ENCODE measurements at regions not wholly inside any gene's neighbourhood (a gene's known extent, or its start where the extent isn't known, plus 50 kb on each side); places are given as distances from the start of the nearest gene placed in this dataset.

DNA sequence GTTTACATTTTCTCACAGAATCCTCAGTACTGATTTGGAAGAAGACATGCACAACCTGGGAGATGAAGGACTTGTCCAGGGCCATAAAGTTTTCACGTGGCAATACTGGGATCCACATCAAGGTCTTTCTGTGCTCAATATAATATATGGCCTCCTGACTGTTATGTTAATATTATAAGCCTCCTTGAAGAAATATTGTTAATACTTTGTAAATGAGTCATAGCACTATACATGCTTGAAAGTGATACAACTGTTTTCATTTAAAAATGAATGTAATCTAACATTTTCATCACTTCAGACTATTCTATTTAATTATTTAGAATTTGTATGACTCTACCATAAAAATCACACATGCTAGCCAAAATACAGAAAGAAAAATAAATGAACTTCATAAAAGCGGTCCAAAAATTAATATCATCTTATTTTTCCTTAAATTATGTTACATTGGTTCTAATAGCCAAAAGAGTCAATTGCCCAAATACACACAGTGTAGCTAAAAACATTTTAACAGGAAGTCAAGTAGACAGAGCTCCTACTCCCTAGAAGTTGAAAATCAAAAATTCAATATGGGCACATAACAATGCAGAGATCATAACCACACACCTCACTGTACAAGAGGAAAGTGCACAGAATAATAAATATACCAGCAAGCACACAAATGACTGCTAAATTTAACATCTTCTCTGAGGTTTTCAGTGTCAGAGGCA, 188.0 kb upstream of the HDDC2 start:
- DNase-seq (ENCODE audit: low read depth, low spot score) = no peak

DNA sequence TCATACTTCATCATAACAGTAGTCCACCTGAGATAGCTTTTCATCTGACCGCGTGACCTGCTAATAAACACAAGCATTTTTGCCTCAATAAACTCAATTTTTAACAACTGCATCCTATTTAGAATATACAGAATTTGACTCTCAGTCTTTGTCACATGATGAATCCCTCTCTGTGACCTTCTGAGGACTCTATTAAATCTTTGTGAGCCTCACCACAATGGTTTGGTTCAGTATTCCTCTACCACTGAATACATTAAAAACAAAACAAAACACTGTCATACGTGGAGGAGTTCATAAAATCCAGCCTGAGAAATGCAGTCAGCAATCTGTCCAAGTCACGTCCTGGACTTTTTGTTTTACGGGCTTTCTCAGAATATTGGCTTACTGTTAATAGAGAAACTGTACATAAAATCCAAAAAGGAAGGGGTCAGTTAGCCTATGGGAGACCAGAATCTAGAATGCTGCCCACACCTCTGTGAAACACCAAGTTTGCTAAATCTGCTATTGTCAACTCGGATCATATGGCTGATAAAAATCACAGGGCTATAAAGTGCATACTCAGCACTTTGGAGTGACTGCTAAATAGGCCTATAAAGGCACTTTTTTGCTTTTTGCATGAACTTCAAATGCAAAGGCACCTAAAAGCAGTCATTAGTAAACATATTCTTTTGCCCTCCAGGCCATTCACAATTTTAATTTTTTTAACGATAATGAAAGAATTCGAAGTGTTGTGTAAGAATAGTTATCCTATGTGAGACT, 190.3 kb upstream of the HDDC2 start:
- no peak for DNase-seq (ENCODE audit: low read depth, low spot score)

GRCh38 chr6:125498606-125499005, 196.8 kb upstream of the HDDC2 start:
- no peak for DNase-seq (ENCODE audit: low read depth, low spot score)

DNA sequence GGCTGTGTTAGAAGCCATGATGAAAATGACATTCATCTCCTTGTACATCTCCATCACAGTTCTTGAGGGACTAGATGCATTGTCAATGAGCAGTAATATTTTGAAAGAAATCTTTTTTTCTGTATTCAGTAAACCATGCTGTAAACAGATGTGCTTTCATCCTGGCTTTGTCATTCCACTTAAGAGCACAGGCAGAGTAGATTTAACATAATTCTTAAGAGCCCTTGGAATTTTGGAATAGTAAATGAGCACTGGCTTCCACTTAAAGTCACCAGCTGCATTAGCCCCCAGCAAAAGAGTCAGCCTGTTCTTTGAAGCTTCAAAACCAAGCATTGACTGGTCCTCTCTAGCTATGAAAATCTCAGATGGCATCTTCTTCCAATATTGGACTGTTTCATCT, 197.8 kb upstream of the HDDC2 start:
- no peak for DNase-seq (ENCODE audit: low read depth, low spot score)

- no peak for DNase-seq (ENCODE audit: low read depth, low spot score)
Observed at GRCh38 chr6:125503181-125503580, 201.4 kb upstream of the HDDC2 start.

GRCh38 chr6:125507987-125508655, 206.4 kb upstream of the HDDC2 start:
- DNase-seq (ENCODE audit: low read depth, low spot score) = peak; percentile 77

GRCh38 chr6:125508793-125509192, 207.0 kb upstream of the HDDC2 start:
- no peak for DNase-seq (ENCODE audit: low read depth, low spot score)

DNA sequence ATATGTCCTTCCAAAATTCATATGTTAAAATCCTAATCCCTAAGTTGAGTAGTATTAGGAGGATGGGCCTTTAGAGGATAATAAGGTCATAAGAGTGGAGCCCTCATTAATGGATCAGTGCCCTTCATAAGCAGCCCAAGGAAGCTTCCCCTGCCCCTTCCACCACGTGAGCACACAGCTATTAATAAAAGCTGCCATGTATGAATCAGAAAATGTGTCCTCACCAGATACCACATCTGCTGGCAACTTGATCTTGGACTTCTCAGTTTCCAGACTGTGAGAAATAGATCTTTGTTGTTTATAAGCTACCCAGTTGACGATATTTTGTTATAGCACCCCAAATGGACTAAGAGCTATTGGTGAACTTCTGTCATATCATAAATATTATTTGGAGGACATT, 207.7 kb upstream of the HDDC2 start:
- no peak for DNase-seq (ENCODE audit: low read depth, low spot score)

GRCh38 chr6:125510405-125510804, 208.6 kb upstream of the HDDC2 start:
- DNase-seq (ENCODE audit: low read depth, low spot score) = no peak

- peak; percentile 39 for DNase-seq (ENCODE audit: low read depth, low spot score)
Observed at GRCh38 chr6:125511809-125512396, 210.1 kb upstream of the HDDC2 start.

DNA sequence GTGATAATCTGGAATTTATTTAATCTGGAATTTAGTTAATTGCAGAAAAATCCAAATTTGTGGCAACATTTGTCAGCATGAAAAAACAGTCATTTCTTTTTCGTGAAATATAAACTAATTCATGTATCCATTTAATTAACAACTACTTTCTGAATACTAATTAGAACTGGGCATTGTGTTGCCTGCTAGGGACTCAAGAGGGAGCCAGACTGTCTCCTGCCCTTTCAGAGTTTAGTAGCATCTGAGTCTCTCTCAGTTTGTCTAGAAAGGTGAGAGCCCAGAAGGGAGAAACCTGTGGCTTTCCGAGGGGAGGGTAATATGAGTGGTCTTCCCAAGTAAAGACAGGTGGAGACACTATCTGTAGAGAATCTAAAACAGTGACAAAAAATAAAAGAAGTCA, 210.9 kb upstream of the HDDC2 start:
- DNase-seq (ENCODE audit: low read depth, low spot score) = no peak

- DNase-seq (ENCODE audit: low read depth, low spot score) = no peak
Observed at GRCh38 chr6:125513978-125514377, 212.2 kb upstream of the HDDC2 start.

GRCh38 chr6:125516644-125517043, 214.9 kb upstream of the HDDC2 start:
- no peak for DNase-seq (ENCODE audit: low read depth, low spot score)

DNA sequence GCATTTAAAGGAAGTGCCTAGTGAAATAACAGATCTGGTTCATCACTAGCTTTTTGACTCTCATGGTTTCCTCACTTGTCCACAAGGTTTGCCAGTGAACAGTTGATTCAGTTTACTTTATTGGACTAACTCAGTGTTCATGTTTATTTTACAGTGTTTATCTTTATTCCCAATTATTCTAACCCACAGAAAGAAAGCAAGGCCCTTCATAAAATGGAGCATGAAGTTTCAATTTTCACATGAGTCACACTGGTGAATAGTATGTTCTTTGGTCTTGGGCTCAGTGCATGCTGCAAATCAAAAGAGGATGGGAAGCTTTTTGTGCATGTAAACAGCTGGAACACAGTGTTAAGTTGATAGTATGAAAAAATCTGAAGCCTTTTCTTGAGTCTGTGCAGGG, 217.6 kb upstream of the HDDC2 start:
- DNase-seq (ENCODE audit: low read depth, low spot score) = peak; percentile 56

GRCh38 chr6:125524356-125524755, 222.6 kb upstream of the HDDC2 start:
- DNase-seq (ENCODE audit: low read depth, low spot score) = no peak

DNA sequence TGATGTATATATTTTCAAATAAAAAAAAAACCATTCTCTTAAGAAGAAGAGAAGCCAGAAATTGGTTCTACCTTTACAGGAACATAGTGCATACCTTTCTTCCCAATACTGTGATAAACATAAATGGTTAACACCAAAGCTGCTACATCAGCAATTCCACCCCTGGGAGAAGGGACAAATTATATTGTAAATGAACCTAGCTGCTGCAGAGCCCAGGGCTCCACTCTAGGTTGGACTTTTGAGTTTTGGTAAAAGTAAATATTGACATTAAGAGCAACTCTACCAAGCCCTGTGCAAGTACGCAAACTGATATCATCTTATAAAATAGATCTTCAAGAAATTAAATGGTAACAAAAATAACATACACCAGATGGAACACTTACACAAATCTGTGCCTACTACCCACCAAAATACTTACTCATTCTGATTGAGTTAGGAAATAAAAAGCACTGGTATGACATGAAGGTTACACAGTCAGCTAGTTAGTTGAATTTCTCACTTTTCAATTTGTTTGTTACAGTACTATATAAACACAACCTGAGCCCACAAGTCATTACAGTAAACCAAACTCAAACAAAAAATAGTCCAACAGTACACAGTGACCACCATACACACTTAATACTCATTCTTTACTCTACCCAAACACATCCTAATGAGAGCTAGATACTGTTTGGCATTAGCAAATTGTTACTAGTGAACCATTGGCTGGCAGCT, 223.3 kb upstream of the HEY2 start:
- no peak for DNase-seq (ENCODE audit: low read depth, low spot score)

GRCh38 chr6:125528621-125529041, 220.8 kb upstream of the HEY2 start:
- DNase-seq (ENCODE audit: low read depth, low spot score) = no peak

- DNase-seq (ENCODE audit: low read depth, low spot score) = no peak
Observed at GRCh38 chr6:125529061-125529460, 220.4 kb upstream of the HEY2 start.

GRCh38 chr6:125533710-125534397, 215.6 kb upstream of the HEY2 start:
- DNase-seq (ENCODE audit: low read depth, low spot score) = no peak

DNA sequence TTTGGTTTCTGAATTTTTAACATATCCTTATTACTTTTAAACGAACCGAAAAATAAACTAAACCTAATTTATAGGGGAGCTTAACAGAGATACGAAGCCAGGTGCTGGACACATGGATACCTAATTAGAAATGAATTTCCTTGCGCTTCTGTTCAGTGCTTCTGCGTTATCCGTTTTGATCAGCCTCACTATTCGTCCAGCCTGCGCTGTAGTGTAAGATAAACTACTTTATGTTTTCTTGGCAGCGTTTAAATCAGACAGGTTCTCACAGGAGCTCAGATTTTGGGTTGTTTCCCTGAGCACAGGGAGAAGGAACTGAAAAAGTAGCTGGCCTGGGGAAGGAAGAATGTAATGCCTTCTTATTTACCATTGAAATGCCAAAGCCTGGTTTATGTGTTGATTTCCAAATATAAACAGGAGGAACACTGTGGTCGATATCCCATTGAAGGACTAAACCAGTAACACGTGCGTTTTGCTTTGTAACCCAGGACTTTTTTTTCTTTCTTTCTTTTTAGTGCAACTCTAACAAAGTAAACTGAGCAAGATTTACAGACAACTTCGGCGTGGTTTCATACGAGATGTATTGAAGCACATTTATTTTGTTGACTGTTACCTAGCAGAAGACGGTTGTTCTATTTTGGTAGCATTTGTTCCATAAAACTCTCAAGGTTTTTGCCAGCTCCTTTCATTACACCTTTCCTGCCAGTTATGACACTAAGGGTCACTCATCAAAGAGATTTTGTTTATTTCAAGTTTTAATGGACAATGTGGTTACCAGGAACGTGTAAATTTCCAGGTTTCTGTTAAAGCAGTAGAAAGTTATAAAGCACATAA, 214.8 kb upstream of the HEY2 start:
- DNase-seq (ENCODE audit: low read depth, low spot score) = no peak

Measured in smooth muscle cell of the brain vasculature (primary cell).